ENCODE measurements at regions not wholly inside any gene's neighbourhood (a gene's known extent, or its start where the extent isn't known, plus 50 kb on each side); places are given as distances from the start of the nearest gene placed in this dataset.

- Histone ChIP-seq H3K4me3 (ENCODE audit: low read depth, low read length) (no peak overlapping the region), H3K27me3 (replicated peaks) (no peaks in the 10 kb centered on the region), H3K36me3 (replicated peaks) (no peaks in the 10 kb centered on the region), H3K27ac (no peak overlapping the region)
- no peak for DNase-seq
- TF ChIP-seq CTCF (IDR thresholded peaks at IDR 0.05; ENCODE audit: low read depth, low read length, missing control alignments) = no peak
- in situ Hi-C loops (cut with HindIII; ENCODE audit: low pct_ligation_motif_present, low sequenced_read_pairs) = no loop called here
These were observed 89.0 kb downstream of the GCNT4 start for GRCh38 chr5:74963407-74963806.

GRCh38 chr5:74957906-74958305 lies 91.7 kb upstream of the FAM169A start:
- no peak for TF ChIP-seq CTCF (IDR thresholded peaks at IDR 0.05; ENCODE audit: low read depth, low read length, missing control alignments)
- H3K27me3 ChIP-seq (replicated peaks) = no peaks in the 10 kb centered on the region
- no peak overlapping the region for H3K4me3 ChIP-seq (ENCODE audit: low read depth, low read length)
- no peaks in the 10 kb centered on the region for H3K36me3 ChIP-seq (replicated peaks)
- H3K27ac ChIP-seq = no peak overlapping the region
- no peak for DNase-seq
- in situ Hi-C loops (cut with HindIII; ENCODE audit: low pct_ligation_motif_present, low sequenced_read_pairs) = no loop called here

- in situ Hi-C loops (cut with HindIII; ENCODE audit: low pct_ligation_motif_present, low sequenced_read_pairs) = no loop called here
- no peak for TF ChIP-seq CTCF (IDR thresholded peaks at IDR 0.05; ENCODE audit: low read depth, low read length, missing control alignments)
- Histone ChIP-seq H3K27ac (no peak overlapping the region), H3K27me3 (replicated peaks) (no peaks in the 10 kb centered on the region), H3K36me3 (replicated peaks) (no peaks in the 10 kb centered on the region), H3K4me3 (ENCODE audit: low read depth, low read length) (no peak overlapping the region)
- no peak for DNase-seq
These were observed 91.0 kb upstream of the FAM169A start for GRCh38 chr5:74957029-74957784.

GRCh38 chr5:74956278-74956677 lies 90.1 kb upstream of the FAM169A start:
- no peak for TF ChIP-seq CTCF (IDR thresholded peaks at IDR 0.05; ENCODE audit: low read depth, low read length, missing control alignments)
- Histone ChIP-seq H3K27me3 (replicated peaks) (no peaks in the 10 kb centered on the region), H3K27ac (no peak overlapping the region), H3K4me3 (ENCODE audit: low read depth, low read length) (no peak overlapping the region), H3K36me3 (replicated peaks) (no peaks in the 10 kb centered on the region)
- DNase-seq = no peak
- in situ Hi-C loops (cut with HindIII; ENCODE audit: low pct_ligation_motif_present, low sequenced_read_pairs) = no loop called here

- DNase-seq = peak; percentile 16
- Histone ChIP-seq H3K36me3 (replicated peaks) (no peaks in the 10 kb centered on the region), H3K27ac (peak overlapping the region; percentile 50), H3K27me3 (replicated peaks) (no peaks in the 10 kb centered on the region), H3K4me3 (ENCODE audit: low read depth, low read length) (no peak overlapping the region)
- no peak for TF ChIP-seq CTCF (IDR thresholded peaks at IDR 0.05; ENCODE audit: low read depth, low read length, missing control alignments)
- in situ Hi-C loops (cut with HindIII; ENCODE audit: low pct_ligation_motif_present, low sequenced_read_pairs) = no loop called here
These were observed 88.7 kb upstream of the FAM169A start for GRCh38 chr5:74954919-74955318.
